Lower leg skin (tissue), 3 donors: ENCODE measurements at regions not wholly inside any gene's neighbourhood (a gene's known extent, or its start where the extent isn't known, plus 50 kb on each side); places are given as distances from the start of the nearest gene placed in this dataset.

Source experiments
- CTCF ChIP-seq, 3 donors: fragments of 450-650 bp; IDR thresholded peaks; one replicate each; pipeline ENCODE4 v1.5.1; 2016; ENCODE audit warnings: antibody characterized with exemption in 3 of 3, mild to moderate bottlenecking in 3 of 3, moderate library complexity in 2 of 3
- POLR2A ChIP-seq, 2 donors: fragments of 450-650 bp; IDR thresholded peaks; one replicate each; pipeline ENCODE4 v1.6.1; 2016 to 2017; ENCODE audit warnings: antibody characterized with exemption in 2 of 2, mild to moderate bottlenecking in 1 of 2, moderate library complexity in 1 of 2

- no peak for TF ChIP-seq CTCF (IDR thresholded peaks at IDR 0.05)
- no peak for TF ChIP-seq POLR2A (IDR thresholded peaks at IDR 0.05)
These were observed 94.7 kb upstream of the PLCB4 start for GRCh38 chr20:8974009-8974708.
